ENCODE measurements at regions not wholly inside any gene's neighbourhood (a gene's known extent, or its start where the extent isn't known, plus 50 kb on each side); places are given as distances from the start of the nearest gene placed in this dataset.
A peak's percentile ranks its signal among the peaks of the same experiment; 100 is the strongest.

GRCh38 chr6:14217728-14218518, 100.4 kb downstream of the CD83 start:
- ATAC-seq (no peak), DNase-seq (ENCODE audit: low spot score) (no peak)
- no peak overlapping the region for H3K27ac ChIP-seq (ENCODE audit: low read depth)
- Mint-ChIP-seq H3K27ac (no peak overlapping the region), H3K4me1 (peaks cover 5% of the 10 kb centered on the region; the same call in 1 of the 3 replicates), H3K36me3 (ENCODE audit: low read depth) (peaks cover 10% of the 10 kb centered on the region), H3K27me3 (ENCODE audit: insufficient read depth, low read depth, poor library complexity) (peaks cover 10% of the 10 kb centered on the region), H3K9me3 (peaks cover 8% of the 10 kb centered on the region), H3K4me3 (no peak overlapping the region)
- no peaks in the 10 kb centered on the region; the same call in 1 of the 2 replicates for H3K79me2 ChIP-seq (replicated peaks; ENCODE audit: insufficient read depth)
- H3K4me2 ChIP-seq, result no peak overlapping the region
- no peaks in the 10 kb centered on the region for H4K20me1 ChIP-seq (replicated peaks; ENCODE audit: insufficient read depth)
- peaks cover 3% of the 10 kb centered on the region; the same call in 1 of the 2 replicates for H3K27me3 ChIP-seq (ENCODE audit: insufficient read depth)
- H3K4me1 ChIP-seq (ENCODE audit: insufficient read depth), result no peaks in the 10 kb centered on the region; the same call in 1 of the 2 replicates
- peaks cover 17% of the 10 kb centered on the region; the same call in 1 of the 2 replicates for H3K9me2 ChIP-seq (ENCODE audit: insufficient read depth)
- TF ChIP-seq CTCF (conservative IDR thresholded peaks at IDR 0.05; ENCODE audit: low read depth in 2 of 2), result no peak
- TF ChIP-seq, protein P1, sequence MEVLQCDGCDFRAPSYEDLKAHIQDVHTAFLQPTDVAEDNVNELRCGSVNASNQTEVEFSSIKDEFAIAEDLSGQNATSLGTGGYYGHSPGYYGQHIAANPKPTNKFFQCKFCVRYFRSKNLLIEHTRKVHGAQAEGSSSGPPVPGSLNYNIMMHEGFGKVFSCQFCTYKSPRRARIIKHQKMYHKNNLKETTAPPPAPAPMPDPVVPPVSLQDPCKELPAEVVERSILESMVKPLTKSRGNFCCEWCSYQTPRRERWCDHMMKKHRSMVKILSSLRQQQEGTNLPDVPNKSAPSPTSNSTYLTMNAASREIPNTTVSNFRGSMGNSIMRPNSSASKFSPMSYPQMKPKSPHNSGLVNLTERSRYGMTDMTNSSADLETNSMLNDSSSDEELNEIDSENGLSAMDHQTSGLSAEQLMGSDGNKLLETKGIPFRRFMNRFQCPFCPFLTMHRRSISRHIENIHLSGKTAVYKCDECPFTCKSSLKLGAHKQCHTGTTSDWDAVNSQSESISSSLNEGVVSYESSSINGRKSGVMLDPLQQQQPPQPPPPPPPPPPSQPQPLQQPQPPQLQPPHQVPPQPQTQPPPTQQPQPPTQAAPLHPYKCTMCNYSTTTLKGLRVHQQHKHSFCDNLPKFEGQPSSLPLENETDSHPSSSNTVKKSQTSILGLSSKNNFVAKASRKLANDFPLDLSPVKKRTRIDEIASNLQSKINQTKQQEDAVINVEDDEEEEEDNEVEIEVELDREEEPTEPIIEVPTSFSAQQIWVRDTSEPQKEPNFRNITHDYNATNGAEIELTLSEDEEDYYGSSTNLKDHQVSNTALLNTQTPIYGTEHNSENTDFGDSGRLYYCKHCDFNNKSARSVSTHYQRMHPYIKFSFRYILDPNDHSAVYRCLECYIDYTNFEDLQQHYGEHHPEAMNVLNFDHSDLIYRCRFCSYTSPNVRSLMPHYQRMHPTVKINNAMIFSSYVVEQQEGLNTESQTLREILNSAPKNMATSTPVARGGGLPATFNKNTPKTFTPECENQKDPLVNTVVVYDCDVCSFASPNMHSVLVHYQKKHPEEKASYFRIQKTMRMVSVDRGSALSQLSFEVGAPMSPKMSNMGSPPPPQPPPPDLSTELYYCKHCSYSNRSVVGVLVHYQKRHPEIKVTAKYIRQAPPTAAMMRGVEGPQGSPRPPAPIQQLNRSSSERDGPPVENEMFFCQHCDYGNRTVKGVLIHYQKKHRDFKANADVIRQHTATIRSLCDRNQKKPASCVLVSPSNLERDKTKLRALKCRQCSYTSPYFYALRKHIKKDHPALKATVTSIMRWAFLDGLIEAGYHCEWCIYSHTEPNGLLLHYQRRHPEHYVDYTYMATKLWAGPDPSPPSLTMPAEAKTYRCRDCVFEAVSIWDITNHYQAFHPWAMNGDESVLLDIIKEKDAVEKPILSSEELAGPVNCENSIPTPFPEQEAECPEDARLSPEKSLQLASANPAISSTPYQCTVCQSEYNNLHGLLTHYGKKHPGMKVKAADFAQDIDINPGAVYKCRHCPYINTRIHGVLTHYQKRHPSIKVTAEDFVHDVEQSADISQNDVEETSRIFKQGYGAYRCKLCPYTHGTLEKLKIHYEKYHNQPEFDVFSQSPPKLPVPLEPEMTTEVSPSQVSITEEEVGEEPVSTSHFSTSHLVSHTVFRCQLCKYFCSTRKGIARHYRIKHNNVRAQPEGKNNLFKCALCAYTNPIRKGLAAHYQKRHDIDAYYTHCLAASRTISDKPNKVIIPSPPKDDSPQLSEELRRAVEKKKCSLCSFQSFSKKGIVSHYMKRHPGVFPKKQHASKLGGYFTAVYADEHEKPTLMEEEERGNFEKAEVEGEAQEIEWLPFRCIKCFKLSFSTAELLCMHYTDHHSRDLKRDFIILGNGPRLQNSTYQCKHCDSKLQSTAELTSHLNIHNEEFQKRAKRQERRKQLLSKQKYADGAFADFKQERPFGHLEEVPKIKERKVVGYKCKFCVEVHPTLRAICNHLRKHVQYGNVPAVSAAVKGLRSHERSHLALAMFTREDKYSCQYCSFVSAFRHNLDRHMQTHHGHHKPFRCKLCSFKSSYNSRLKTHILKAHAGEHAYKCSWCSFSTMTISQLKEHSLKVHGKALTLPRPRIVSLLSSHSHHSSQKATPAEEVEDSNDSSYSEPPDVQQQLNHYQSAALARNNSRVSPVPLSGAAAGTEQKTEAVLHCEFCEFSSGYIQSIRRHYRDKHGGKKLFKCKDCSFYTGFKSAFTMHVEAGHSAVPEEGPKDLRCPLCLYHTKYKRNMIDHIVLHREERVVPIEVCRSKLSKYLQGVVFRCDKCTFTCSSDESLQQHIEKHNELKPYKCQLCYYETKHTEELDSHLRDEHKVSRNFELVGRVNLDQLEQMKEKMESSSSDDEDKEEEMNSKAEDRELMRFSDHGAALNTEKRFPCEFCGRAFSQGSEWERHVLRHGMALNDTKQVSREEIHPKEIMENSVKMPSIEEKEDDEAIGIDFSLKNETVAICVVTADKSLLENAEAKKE (CRISPR knock-in tag; IDR thresholded peaks at IDR 0.05), result no peak
- TF ChIP-seq, protein P2, sequence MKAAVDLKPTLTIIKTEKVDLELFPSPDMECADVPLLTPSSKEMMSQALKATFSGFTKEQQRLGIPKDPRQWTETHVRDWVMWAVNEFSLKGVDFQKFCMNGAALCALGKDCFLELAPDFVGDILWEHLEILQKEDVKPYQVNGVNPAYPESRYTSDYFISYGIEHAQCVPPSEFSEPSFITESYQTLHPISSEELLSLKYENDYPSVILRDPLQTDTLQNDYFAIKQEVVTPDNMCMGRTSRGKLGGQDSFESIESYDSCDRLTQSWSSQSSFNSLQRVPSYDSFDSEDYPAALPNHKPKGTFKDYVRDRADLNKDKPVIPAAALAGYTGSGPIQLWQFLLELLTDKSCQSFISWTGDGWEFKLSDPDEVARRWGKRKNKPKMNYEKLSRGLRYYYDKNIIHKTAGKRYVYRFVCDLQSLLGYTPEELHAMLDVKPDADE (IDR thresholded peaks at IDR 0.05), result no peak
- no peak for TF ChIP-seq ZNF331 (CRISPR knock-in tag; IDR thresholded peaks at IDR 0.05; ENCODE audit: low read depth)
- no peak for TF ChIP-seq ZNF114 (CRISPR knock-in tag; IDR thresholded peaks at IDR 0.05)
- TF ChIP-seq EZH2phosphoT487 (IDR thresholded peaks at IDR 0.05; ENCODE audit: unreplicated experiment), result no peak
- TF ChIP-seq CREB1 (CRISPR knock-in tag; IDR thresholded peaks at IDR 0.05; ENCODE audit: low read depth), result no peak
- TF ChIP-seq NANOG (IDR thresholded peaks at IDR 0.05; ENCODE audit: borderline replicate concordance), result no peak
- no peak for TF ChIP-seq POLR2AphosphoS5 (IDR thresholded peaks at IDR 0.05; ENCODE audit: low read depth)
- TF ChIP-seq STAT1 (IDR thresholded peaks at IDR 0.05; ENCODE audit: unreplicated experiment), result no peak
- TF ChIP-seq, protein P3, sequence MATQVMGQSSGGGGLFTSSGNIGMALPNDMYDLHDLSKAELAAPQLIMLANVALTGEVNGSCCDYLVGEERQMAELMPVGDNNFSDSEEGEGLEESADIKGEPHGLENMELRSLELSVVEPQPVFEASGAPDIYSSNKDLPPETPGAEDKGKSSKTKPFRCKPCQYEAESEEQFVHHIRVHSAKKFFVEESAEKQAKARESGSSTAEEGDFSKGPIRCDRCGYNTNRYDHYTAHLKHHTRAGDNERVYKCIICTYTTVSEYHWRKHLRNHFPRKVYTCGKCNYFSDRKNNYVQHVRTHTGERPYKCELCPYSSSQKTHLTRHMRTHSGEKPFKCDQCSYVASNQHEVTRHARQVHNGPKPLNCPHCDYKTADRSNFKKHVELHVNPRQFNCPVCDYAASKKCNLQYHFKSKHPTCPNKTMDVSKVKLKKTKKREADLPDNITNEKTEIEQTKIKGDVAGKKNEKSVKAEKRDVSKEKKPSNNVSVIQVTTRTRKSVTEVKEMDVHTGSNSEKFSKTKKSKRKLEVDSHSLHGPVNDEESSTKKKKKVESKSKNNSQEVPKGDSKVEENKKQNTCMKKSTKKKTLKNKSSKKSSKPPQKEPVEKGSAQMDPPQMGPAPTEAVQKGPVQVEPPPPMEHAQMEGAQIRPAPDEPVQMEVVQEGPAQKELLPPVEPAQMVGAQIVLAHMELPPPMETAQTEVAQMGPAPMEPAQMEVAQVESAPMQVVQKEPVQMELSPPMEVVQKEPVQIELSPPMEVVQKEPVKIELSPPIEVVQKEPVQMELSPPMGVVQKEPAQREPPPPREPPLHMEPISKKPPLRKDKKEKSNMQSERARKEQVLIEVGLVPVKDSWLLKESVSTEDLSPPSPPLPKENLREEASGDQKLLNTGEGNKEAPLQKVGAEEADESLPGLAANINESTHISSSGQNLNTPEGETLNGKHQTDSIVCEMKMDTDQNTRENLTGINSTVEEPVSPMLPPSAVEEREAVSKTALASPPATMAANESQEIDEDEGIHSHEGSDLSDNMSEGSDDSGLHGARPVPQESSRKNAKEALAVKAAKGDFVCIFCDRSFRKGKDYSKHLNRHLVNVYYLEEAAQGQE (IDR thresholded peaks at IDR 0.05; ENCODE audit: unreplicated experiment), result no peak
- no peak for TF ChIP-seq JUNB (IDR thresholded peaks at IDR 0.05; ENCODE audit: unreplicated experiment)
- TF ChIP-seq EZH2 (IDR thresholded peaks at IDR 0.05; ENCODE audit: low read depth, unreplicated experiment), result no peak
- no peak overlapping the region for H3K4me3 ChIP-seq
- H2AFZ ChIP-seq, result peak overlapping the region; percentile 56
- no peaks in the 10 kb centered on the region for H3F3A ChIP-seq (replicated peaks; ENCODE audit: low read depth)
- H3K36me3 ChIP-seq (ENCODE audit: insufficient read depth), result no peaks in the 10 kb centered on the region; the same call in 1 of the 2 replicates
